ENCODE measurements at regions not wholly inside any gene's neighbourhood (a gene's known extent, or its start where the extent isn't known, plus 50 kb on each side); places are given as distances from the start of the nearest gene placed in this dataset.

GRCh38 chr18:60599995-60600394 is 227.4 kb upstream of the MC4R start:
- H3K4me3 ChIP-seq (ENCODE audit: extremely low read depth in 1 of 4, insufficient read depth in 2 of 4, low read depth in 3 of 4, low read length in 4 of 4) = no peak overlapping the region
- H3K23me2 ChIP-seq (ENCODE audit: low read depth, low read length) = no peaks in the 10 kb centered on the region
- POLR2A ChIA-PET (ENCODE audit: partially characterized antibody) = no interaction called here
- no peak for DNase-seq (ENCODE audit: low read depth in 1 of 2, low spot score in 2 of 2)
- H4K20me1 ChIP-seq (replicated peaks in 1 of 2; ENCODE audit: control insufficient read depth in 1 of 2, insufficient read depth in 2 of 2, low read length in 2 of 2) = no peaks in the 10 kb centered on the region
- H3K23ac ChIP-seq (ENCODE audit: insufficient read length) = no peak overlapping the region
- no peak overlapping the region for H2BK120ac ChIP-seq (replicated peaks; ENCODE audit: low read depth, low read length)
- no peaks in the 10 kb centered on the region for H3K4me1 ChIP-seq (replicated peaks in 1 of 4; ENCODE audit: control insufficient read depth in 3 of 4, insufficient read depth in 4 of 4, low read length in 3 of 4)
- no peaks in the 10 kb centered on the region for H3K27me3 ChIP-seq (replicated peaks in 1 of 4; ENCODE audit: control insufficient read depth in 3 of 4, extremely low read depth in 1 of 4, insufficient read depth in 3 of 4, low read length in 3 of 4)
- H2BK5ac ChIP-seq (ENCODE audit: low read depth, low read length) = no peak overlapping the region
- H4K91ac ChIP-seq (replicated peaks; ENCODE audit: insufficient read length, low read length) = no peak overlapping the region
- H4K5ac ChIP-seq (ENCODE audit: insufficient read length, low read depth, low read length) = no peak overlapping the region
- CTCF ChIA-PET (ENCODE audit: partially characterized antibody) = no interaction called here
- no peak overlapping the region for H3K18ac ChIP-seq (ENCODE audit: extremely low read depth, low read length)
- H2AFZ ChIP-seq (ENCODE audit: low read length) = no peak overlapping the region
- no peak overlapping the region for H3K4ac ChIP-seq (replicated peaks; ENCODE audit: insufficient read length, low read depth, low read length)
- no peak for TF ChIP-seq CHD1 (IDR thresholded peaks at IDR 0.05; ENCODE audit: low read depth, low read length)
- TF ChIP-seq BRCA1 (IDR thresholded peaks at IDR 0.05; ENCODE audit: low read depth, low read length) = no peak
- TF ChIP-seq SP4 (IDR thresholded peaks at IDR 0.05; ENCODE audit: low read length) = no peak
- no peaks in the 10 kb centered on the region for H3K79me1 ChIP-seq (ENCODE audit: low read depth, low read length)
- no peak overlapping the region for H3K4me2 ChIP-seq (ENCODE audit: insufficient read depth in 1 of 2, low read depth in 2 of 2, low read length in 2 of 2)
- no peak overlapping the region for H3K56ac ChIP-seq (replicated peaks; ENCODE audit: insufficient read length, low read depth, low read length)
- no peaks in the 10 kb centered on the region for H3K79me2 ChIP-seq (ENCODE audit: control insufficient read depth in 1 of 2, insufficient read depth in 2 of 2, low read length in 2 of 2)
- no peak overlapping the region for H3K14ac ChIP-seq (ENCODE audit: insufficient read length)
- H3K27ac ChIP-seq (ENCODE audit: low read depth, low read length) = no peak overlapping the region
- WGBS, 2 experiments (ENCODE audit: extremely low coverage in 1 of 2, insufficient coverage in 1 of 2, insufficient read length in 1 of 2, insufficient replicate concordance in 2 of 2, low coverage in 1 of 2, low lambda C conversion rate in 2 of 2, missing lambda C conversion rate in 1 of 2) = 87% methylated on average over 2 of the region's 2 CpGs; no CpG with 5 or more reads in 1 of the 2 experiments
- no peak for FAIRE-seq
- H2BK15ac ChIP-seq (ENCODE audit: low read length) = no peak overlapping the region
- no peaks in the 10 kb centered on the region for H3K9me3 ChIP-seq (ENCODE audit: insufficient read depth in 2 of 2, low read depth in 1 of 2, low read length in 1 of 2)
- H2BK12ac ChIP-seq (ENCODE audit: low read depth, low read length) = no peak overlapping the region
- H2BK20ac ChIP-seq (ENCODE audit: low read length) = no peak overlapping the region
- no peak overlapping the region for H4K8ac ChIP-seq (ENCODE audit: extremely low read depth, insufficient read depth, low read length)
- no peak overlapping the region for H2AK5ac ChIP-seq (ENCODE audit: low read depth, low read length)
- H3K36me3 ChIP-seq (ENCODE audit: control insufficient read depth in 2 of 4, insufficient read depth in 4 of 4, low read length in 3 of 4) = no peaks in the 10 kb centered on the region
- H3K9ac ChIP-seq (replicated peaks in 1 of 4; ENCODE audit: extremely low read depth in 1 of 4, low read depth in 3 of 4, low read length in 3 of 4) = no peak overlapping the region

All from H1 (cell line).